ENCODE measurements at regions not wholly inside any gene's neighbourhood (a gene's known extent, or its start where the extent isn't known, plus 50 kb on each side); places are given as distances from the start of the nearest gene placed in this dataset.
A peak's percentile ranks its signal among the peaks of the same experiment; 100 is the strongest.
"Not testable (repeated sequence)": the region's sequence is repeated elsewhere in the genome, so short reads cannot be mapped to it uniquely, and the experiment has no call there.

- no peak for DNase-seq (ENCODE audit: low read depth)
Measured at GRCh38 chr10:6729071-6729774, 149.1 kb upstream of the PRKCQ start.

- no peak for DNase-seq (ENCODE audit: low read depth)
Measured at GRCh38 chr10:6726924-6727323, 146.8 kb upstream of the PRKCQ start.

DNA sequence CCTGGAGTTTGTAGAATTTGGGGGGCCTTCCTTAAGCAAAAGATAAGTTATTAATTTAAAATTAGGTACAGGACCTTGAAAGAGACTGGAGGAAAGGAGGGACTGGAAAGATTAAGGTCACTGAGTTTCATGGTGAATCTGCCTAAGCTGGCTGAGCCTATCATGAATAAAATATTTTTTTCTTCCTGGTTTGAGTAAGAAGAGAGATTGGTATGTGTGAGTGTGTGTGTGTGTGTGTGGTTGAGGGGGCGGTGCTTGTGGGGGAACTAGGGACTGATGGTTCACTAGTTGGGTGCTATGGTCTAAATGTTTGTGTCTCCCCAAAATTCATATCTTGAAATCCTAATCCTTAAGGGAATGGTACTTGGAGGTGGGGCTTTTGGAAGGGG is 142.5 kb upstream of the PRKCQ start:
- no peak for DNase-seq (ENCODE audit: low read depth)

- peak; percentile 71 for DNase-seq (ENCODE audit: low read depth)
Measured at GRCh38 chr10:6721964-6722615, 142.0 kb upstream of the PRKCQ start.

DNA sequence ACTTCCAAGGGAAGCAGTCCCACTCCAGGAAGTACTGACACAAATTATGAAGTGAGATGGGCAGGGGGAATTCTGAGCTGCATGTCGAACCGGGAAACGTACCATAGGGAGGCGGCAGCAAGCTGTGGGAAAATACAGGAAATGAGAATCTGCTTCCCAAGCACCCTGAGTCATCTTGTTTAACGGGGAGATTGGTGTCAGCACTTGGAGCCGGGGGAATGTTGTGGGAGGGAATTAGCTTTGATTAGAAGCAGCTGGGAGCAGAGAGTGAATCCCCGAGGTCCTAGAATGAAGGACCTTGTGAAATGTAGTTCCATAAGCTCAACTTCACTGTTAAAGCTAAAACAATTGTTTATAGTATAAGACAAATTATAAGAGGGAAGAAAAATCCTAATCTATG is 141.4 kb upstream of the PRKCQ start:
- peak; percentile 75 for DNase-seq (ENCODE audit: low read depth)

GRCh38 chr10:6719561-6719960 is 139.5 kb upstream of the PRKCQ start:
- DNase-seq (ENCODE audit: low read depth): no peak

GRCh38 chr10:6718550-6718949 is 138.5 kb upstream of the PRKCQ start:
- no peak for DNase-seq (ENCODE audit: low read depth)

GRCh38 chr10:6716516-6716915 is 136.4 kb upstream of the PRKCQ start:
- DNase-seq (ENCODE audit: low read depth): no peak

DNA sequence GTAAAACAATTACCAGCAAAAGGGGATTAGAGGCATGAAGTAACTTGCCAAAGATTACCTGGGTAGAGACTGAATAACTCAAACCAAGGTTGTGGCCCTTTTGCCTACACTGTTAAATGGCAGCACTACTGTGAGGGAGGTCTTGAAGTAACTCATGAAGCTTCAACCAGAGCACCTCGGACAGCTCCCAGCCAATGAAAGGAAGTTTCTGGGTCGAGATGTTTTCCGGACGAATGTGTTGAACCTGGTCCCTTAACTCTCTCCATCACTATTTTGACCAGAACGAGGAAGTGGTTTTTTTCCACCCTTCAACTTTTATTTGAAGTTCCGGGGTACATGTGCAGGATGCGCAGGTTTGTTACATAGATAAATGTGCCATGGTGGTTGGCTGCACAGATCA is 133.6 kb upstream of the PRKCQ start:
- no peak for DNase-seq (ENCODE audit: low read depth)

DNA sequence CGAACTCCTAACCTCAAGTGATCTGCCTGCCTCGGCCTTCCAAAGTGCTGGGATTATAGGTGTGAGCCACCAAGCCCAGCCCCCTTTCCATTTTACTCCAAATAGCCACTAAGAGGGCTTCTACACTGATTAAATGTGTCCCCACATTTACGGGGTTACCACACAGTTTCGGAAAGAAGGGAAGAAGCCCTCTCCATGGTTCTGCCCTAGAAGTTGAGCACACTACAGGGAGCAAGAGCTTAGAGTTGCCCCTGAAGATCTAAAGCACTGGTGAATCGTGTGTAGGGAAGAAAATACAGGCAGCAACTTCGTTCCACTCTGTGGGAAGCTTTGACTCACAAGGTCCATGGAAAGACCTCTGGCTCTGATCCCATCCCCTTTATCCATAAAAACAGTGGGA is 133.0 kb upstream of the PRKCQ start:
- DNase-seq (ENCODE audit: low read depth): no peak

DNA sequence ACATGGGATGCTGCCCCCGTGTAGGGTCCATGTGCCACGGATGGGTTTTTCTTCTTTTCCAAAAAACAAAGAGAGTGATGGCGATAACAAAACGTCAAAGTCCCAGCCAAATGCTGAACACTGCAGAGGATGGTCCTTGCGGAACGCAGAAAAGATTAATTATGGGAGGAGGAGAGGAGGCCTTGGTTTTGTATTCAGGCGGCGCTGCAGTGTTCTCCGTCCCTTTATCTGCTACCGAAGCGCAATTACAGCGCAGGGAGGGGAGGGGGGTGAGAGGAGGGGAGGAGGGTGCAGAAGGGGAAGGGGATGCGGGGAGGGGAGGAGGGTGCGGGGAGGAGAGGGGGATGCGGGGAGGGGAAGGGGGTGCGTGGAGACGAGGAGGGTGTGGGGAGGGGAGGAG is 131.8 kb upstream of the PRKCQ start:
- no peak for DNase-seq (ENCODE audit: low read depth)

GRCh38 chr10:6711408-6711841 is 131.3 kb upstream of the PRKCQ start:
- no peak for DNase-seq (ENCODE audit: low read depth)

GRCh38 chr10:6707352-6707751 is 127.3 kb upstream of the PRKCQ start:
- DNase-seq (ENCODE audit: low read depth): no peak

GRCh38 chr10:6706725-6707124 is 126.6 kb upstream of the PRKCQ start:
- DNase-seq (ENCODE audit: low read depth): no peak

- no peak for DNase-seq (ENCODE audit: low read depth)
Measured at GRCh38 chr10:6704896-6705295, 124.8 kb upstream of the PRKCQ start.

DNA sequence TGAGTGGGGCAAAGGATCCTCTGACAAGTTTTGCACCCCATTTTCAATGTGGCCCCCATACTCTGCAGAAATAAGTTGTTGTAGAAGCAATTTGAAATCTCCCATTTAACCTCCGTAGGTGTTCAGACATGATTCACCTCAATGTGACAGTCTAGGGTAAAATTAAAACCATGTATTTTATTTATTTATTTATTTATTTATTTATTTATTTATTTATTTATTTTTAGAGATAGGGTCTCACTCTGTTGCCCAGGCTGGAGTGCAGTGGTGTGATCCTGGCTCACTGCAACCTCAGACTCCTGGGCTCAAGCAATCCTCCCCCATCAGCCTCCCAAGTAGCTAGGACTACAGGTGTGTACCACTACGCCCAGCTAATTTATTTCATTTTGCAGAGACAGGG is 122.8 kb upstream of the PRKCQ start:
- not testable (repeated sequence) for DNase-seq (ENCODE audit: low read depth)

GRCh38 chr10:6702030-6702429 is 122.0 kb upstream of the PRKCQ start:
- DNase-seq (ENCODE audit: low read depth): no peak

GRCh38 chr10:6701289-6701688 is 121.2 kb upstream of the PRKCQ start:
- no peak for DNase-seq (ENCODE audit: low read depth)

DNA sequence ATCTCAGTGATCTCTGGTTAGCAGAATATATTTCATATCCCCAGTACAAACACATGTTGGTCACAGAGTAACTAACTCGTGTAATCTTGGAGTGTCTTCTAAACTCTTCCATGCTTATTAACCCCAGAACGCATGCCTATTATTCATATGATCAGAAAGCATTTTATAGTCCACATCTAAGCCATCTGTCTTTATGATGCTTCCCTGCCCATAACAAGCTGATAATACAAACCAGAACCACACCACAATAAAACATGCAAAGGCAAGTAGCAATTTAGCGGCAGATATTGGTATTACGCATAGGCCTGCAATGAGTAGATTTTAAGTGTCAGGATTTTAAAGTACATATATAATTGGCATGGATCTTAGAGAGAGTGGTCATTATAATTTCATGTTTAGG is 120.0 kb upstream of the PRKCQ start:
- no peak for DNase-seq (ENCODE audit: low read depth)

DNA sequence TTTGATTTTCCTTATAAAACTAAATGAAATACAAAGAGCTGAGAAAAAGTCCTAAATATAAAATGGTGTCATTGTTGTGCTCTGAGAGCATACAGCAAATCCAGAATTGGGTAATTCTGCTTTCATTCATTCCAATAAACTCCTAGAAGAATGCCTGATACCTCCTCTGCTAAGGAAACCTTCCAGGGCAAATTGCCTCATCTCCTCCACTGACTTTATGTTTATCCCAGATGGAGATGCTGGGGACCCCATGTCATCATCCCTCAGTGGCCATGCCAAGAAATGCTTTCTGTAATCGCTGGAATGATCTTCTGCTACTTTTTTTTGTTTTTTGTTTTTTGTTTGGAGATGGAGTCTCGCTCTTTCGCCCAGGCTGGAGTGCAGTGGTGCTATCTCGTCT is 119.3 kb upstream of the PRKCQ start:
- no peak for DNase-seq (ENCODE audit: low read depth)

DNA sequence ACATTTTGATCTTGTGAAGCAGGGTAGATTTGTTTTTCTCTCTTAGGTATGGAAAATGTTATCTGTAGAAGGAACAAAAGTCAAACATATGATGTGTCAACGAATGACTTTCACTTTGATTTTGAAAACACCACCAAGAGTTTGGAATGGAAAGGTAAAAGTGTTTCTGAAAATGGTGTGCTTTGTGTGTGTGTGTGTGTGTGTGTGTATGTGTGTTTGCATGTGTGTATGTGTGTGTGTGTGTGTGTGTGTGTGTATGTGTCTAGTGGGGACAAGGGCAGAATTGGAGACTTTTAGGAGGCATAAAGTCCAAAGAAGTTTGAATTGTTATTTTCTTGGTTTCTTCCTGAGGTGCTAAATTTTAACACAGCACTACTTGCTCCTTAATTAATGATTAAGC is 115.4 kb upstream of the PRKCQ start:
- no peak for DNase-seq (ENCODE audit: low read depth)

- no peak for DNase-seq (ENCODE audit: low read depth)
Measured at GRCh38 chr10:6694447-6695140, 114.5 kb upstream of the PRKCQ start.

GRCh38 chr10:6692856-6693255 is 112.8 kb upstream of the PRKCQ start:
- no peak for DNase-seq (ENCODE audit: low read depth)
